ENCODE measurements at regions not wholly inside any gene's neighbourhood (a gene's known extent, or its start where the extent isn't known, plus 50 kb on each side); places are given as distances from the start of the nearest gene placed in this dataset.

- H3K9me3 Mint-ChIP-seq = no peaks in the 10 kb centered on the region
- Histone ChIP-seq H3K27me3 (ENCODE audit: control insufficient read depth in 2 of 2, insufficient read depth in 2 of 2, low read length in 2 of 2) (no peaks in the 10 kb centered on the region), H3K4me2 (replicated peaks; ENCODE audit: extremely low read depth, low read length, poor library complexity, severe bottlenecking) (no peak overlapping the region), H3K27ac (ENCODE audit: low read depth in 1 of 2, low read length in 2 of 2) (no peak overlapping the region), H3K4me3 (replicated peaks in 1 of 3; ENCODE audit: low read depth in 2 of 3, low read length in 3 of 3) (no peak overlapping the region), H2AFZ (ENCODE audit: insufficient read depth, low read depth, low read length, poor library complexity, severe bottlenecking) (no peak overlapping the region), H3K9me3 (replicated peaks in 1 of 2; ENCODE audit: control insufficient read depth in 1 of 2, insufficient read depth in 1 of 2, low read length in 2 of 2) (no peaks in the 10 kb centered on the region), H3K4me1 (ENCODE audit: control insufficient read depth in 1 of 2, insufficient read depth in 2 of 2, low read length in 2 of 2) (peaks cover 0 to 8% of the 10 kb centered on the region in 2 donors), H3K36me3 (replicated peaks in 1 of 2; ENCODE audit: control insufficient read depth in 1 of 2, insufficient read depth in 2 of 2, low read length in 2 of 2) (no peaks in the 10 kb centered on the region), H4K20me1 (ENCODE audit: insufficient read depth, low read length) (no peaks in the 10 kb centered on the region), H3K9ac (ENCODE audit: insufficient read depth, low read length, poor library complexity, severe bottlenecking) (no peak overlapping the region), H3K79me2 (ENCODE audit: insufficient read depth, low read length) (no peaks in the 10 kb centered on the region)
- no peaks in the 10 kb centered on the region for H3K36me3 Mint-ChIP-seq
- no peak for DNase-seq
- no peak overlapping the region for H3K4me3 Mint-ChIP-seq
- intact Hi-C loops (cut with micrococcal nuclease) = no loop called here
- no peak for TF ChIP-seq CTCF (IDR thresholded peaks at IDR 0.05)
- peaks cover 13% of the 10 kb centered on the region for H3K4me1 Mint-ChIP-seq
- H3K27me3 Mint-ChIP-seq (ENCODE audit: low read depth in 3 of 3) = peaks cover 0 to 5% (median 4%) of the 10 kb centered on the region in 3 donors
- H3K27ac Mint-ChIP-seq = no peak overlapping the region
- no CpG with 5 or more reads among the region's 3 CpGs for WGBS (ENCODE audit: insufficient coverage)
Observed at GRCh38 chr15:57770495-57770894, 64.0 kb downstream of the POLR2M start.

GRCh38 chr15:57772223-57772957, 65.9 kb downstream of the POLR2M start:
- H3K4me1 ChIP-seq (ENCODE audit: control insufficient read depth in 1 of 2, insufficient read depth in 2 of 2, low read length in 2 of 2) = peaks cover 0 to 5% of the 10 kb centered on the region in 2 donors
- Mint-ChIP-seq H3K9me3 (no peaks in the 10 kb centered on the region), H3K27ac (no peak overlapping the region), H3K27me3 (ENCODE audit: low read depth in 3 of 3) (peaks cover 0 to 2% (median 2%) of the 10 kb centered on the region in 3 donors), H3K4me3 (no peak overlapping the region), H3K36me3 (no peaks in the 10 kb centered on the region), H3K4me1 (peaks cover 10% of the 10 kb centered on the region)
- no peak overlapping the region for H3K4me2 ChIP-seq (replicated peaks; ENCODE audit: extremely low read depth, low read length, poor library complexity, severe bottlenecking)
- no peak overlapping the region for H3K9ac ChIP-seq (ENCODE audit: insufficient read depth, low read length, poor library complexity, severe bottlenecking)
- H3K4me3 ChIP-seq (replicated peaks in 1 of 3; ENCODE audit: low read depth in 2 of 3, low read length in 3 of 3) = no peak overlapping the region
- no peak overlapping the region for H3K27ac ChIP-seq (ENCODE audit: low read depth in 1 of 2, low read length in 2 of 2)
- intact Hi-C loops (cut with micrococcal nuclease) = no loop called here
- TF ChIP-seq CTCF (IDR thresholded peaks at IDR 0.05) = no peak
- no peaks in the 10 kb centered on the region for H4K20me1 ChIP-seq (ENCODE audit: insufficient read depth, low read length)
- H3K79me2 ChIP-seq (ENCODE audit: insufficient read depth, low read length) = no peaks in the 10 kb centered on the region
- no peak for DNase-seq
- H3K9me3 ChIP-seq (replicated peaks in 1 of 2; ENCODE audit: control insufficient read depth in 1 of 2, insufficient read depth in 1 of 2, low read length in 2 of 2) = no peaks in the 10 kb centered on the region
- 100% methylated on average over 5 of the region's 7 CpGs for WGBS (ENCODE audit: insufficient coverage)
- no peaks in the 10 kb centered on the region for H3K36me3 ChIP-seq (replicated peaks in 1 of 2; ENCODE audit: control insufficient read depth in 1 of 2, insufficient read depth in 2 of 2, low read length in 2 of 2)
- H3K27me3 ChIP-seq (ENCODE audit: control insufficient read depth in 2 of 2, insufficient read depth in 2 of 2, low read length in 2 of 2) = no peaks in the 10 kb centered on the region
- H2AFZ ChIP-seq (ENCODE audit: insufficient read depth, low read depth, low read length, poor library complexity, severe bottlenecking) = no peak overlapping the region
